Posterior cingulate gyrus (tissue), 11 donors: ENCODE measurements at regions not wholly inside any gene's neighbourhood (a gene's known extent, or its start where the extent isn't known, plus 50 kb on each side); places are given as distances from the start of the nearest gene placed in this dataset.
A peak's percentile ranks its signal among the peaks of the same experiment; 100 is the strongest.
"Not testable (repeated sequence)": the region's sequence is repeated elsewhere in the genome, so short reads cannot be mapped to it uniquely, and the experiment has no call there.

ENCODE experiments used
- DNase-seq, 10 donors: peaks; one replicate each; pipeline versions ENCODE4 v3.0.0 to v3.0.0-alpha.2; 2020 to 2021; ENCODE audit warnings: mixed read lengths in 3 of 10
- intact Hi-C: fragments of 100-400 bp; cut with DNase I; formaldehyde crosslinking; loops from one replicate; pipeline ENCODE4 v1.15.1; 2023

DNA sequence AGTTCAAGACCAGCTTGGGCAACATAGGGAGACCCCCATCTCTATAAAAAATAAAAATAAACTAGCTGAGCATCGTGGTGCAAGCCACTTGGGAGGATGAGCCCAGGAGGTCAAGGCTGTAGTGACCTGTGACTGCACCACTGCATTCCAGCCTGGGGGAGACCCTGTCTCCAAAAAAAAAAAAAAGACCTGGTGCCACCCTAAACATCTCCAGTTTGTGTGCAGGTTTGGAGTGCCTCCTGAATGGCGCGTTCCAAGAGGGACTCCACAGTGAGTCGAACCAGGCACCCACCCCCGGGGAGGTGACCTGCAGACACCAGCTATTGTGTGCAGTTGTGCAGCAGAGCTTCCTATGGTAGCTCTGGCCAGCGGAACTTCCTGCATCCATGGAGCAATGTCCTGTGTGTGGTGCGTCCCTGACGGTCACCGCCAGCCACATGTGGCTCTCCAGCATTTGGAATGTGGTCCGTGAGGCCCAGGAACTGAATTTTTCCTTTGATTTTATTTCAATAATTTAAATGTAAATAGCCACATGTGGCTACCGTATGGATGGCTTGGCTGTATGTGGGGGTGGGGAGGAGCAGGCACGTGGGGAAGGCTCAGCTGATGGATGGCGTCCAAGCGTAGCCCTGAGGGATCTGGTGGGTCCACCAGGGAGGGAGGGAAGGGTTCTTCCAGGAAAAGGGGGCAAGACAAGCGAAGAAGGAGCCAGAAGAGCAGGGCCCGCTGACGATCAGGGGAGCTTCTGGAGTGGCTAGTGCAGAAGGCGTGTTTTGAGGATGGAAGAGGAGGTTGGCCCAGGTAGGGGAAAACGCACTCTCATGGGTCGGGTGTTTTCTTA is 107.1 kb upstream of the GSE1 start:
- DNase-seq: no peak
- intact Hi-C loops: no loop called here

DNA sequence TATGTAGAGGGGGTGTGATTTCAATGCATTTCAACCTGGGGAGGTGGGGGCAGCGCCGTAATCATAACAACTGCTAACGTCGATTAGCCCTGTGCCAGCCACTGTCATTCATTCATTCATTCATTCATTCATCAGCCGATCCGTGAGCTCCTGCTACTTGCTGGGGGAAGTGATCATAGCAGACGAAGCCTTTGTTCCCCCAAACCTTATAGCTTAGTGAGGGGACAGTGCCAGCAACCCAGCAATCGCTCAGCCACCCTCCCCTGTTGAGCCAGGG is 106.5 kb upstream of the GSE1 start:
- intact Hi-C loops: no loop called here

DNA sequence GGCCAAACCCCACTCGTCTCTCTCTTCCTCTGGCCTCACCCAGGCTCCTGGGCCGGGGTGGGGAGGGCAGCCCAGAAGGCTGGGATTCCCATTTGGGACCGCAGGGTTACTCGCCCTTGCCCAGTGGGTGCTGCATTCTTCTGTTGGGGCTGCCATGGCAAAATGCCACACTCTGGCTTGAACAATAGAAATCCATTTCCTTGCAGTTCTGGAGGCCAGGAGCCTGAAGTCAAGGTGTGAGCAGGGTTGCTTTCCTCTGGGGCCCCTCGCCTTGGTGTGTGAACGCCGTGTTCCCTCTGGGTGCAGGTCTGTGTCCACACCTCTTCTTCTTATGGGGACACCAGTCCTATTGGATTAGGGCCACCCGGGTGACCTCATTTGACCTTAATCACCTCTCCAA is 105.8 kb upstream of the GSE1 start:
- intact Hi-C loops: no loop called here
- DNase-seq: no peak

More for the DNA sequence above, 106.5 kb upstream of the GSE1 start:
- no peak for DNase-seq

DNA sequence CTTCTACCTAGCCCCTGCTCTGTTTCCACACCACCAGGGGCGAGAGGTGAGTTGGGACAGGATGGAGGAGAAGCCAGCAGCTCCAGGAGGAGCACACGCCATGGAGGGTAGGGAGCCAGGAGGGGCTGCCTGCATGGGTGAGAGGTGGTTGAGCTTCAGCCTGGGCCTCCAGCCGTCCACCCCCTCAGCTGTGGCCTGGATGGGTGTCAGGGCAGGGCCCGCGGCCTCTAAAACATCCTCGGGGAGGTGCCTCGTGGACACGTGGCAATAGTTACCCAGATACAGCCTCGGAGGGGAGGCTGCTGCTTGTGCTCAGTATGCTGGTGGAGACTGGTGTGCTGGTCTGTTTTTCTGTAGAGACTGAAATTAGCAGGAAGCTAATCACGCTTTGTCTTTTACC is 104.7 kb upstream of the GSE1 start:
- intact Hi-C loops: no loop called here
- no peak for DNase-seq

DNA sequence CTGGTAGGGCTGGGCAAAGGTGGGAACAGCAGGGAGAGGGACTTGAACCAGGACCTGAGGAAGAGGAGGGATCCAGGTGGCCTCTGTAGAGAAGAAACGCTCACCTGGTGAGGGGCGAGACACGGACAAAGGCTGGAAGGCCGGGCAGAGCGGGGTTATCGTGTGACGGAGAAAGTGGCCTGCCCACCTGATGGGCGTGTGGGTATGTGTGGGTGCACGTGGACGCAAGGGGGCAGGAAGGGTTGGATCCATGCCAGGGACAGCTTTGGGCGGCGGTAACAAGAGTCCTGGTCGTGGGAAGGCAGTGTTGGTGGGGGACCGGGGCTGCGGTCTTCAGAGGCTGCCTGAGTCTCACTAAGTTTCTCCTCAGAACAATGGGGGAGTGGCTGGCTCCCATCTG is 104.1 kb upstream of the GSE1 start:
- no peak for DNase-seq
- intact Hi-C loops: no loop called here

DNA sequence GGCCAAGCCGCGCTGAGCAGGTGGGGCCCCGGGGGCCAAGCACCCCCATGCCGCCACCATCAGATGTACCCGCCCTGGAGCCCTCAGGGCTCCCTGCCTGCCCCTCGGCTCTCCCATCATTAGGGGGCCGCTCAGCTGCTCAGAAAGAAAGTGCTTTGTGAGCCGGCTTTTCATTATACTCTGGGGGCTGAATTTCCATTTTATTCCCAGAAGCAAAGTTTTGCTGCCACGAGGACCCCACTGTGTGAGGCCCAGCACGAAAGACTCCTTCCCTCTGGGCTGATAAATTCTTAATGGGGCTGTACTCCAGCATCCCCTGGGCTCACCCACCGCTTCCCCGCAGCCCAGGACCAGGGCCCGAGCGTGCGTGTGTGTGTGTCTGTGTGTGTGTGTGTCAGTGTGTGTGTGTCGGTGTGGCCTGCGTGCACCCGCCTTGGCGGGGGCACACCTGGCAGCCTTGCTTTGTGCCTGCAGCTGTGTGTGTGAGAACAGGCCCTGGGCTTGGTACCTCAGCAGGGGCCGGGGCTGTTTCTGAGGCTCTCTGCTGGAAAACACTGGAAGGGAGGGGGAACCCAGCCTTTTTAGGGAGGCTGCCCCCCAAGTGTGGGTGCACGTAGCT is 103.0 kb upstream of the GSE1 start:
- intact Hi-C loops: no loop called here
- no peak for DNase-seq

DNA sequence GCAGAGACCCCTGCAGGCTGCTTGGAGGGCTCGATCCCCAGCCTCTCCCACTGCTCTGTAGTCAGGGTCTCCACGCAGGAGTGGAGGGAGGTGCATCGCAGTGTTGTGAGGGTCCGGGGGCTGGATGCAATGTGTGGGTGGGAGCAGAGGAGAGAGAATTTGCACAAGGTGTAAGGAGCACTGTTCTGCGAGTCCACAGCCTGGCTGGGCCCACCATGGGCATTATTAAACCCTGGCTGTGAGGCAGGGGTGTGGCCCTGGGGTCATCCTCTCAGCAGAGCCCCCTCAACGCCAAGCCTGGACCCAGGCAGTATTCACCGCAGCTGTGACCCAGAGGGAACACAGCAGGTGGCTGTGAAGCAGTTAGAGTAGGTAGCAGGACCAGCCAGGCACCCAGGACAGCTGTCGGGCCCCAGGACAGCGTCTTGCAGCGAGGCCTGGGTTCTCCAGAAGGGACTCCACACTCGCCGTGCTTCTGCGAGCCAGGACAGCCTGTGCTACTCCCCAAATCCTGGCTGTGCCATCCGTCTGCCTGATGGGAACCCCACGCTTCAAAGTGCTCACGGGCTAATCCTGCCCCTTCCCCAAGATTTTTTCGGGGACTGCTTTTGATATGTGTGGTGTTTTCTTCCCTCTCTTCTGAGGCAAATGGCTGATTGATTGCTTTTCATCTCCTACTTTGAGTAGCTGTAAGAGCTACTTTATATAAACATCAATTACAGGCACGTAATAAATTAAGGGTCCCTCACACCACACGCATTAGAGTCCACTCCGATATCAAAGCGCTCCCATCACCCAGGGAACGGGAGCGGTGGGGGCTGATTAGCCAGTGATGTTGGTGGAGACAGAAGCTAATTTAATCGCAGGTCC is 100.9 kb upstream of the GSE1 start:
- intact Hi-C loops: no loop called here
- DNase-seq: no peak

DNA sequence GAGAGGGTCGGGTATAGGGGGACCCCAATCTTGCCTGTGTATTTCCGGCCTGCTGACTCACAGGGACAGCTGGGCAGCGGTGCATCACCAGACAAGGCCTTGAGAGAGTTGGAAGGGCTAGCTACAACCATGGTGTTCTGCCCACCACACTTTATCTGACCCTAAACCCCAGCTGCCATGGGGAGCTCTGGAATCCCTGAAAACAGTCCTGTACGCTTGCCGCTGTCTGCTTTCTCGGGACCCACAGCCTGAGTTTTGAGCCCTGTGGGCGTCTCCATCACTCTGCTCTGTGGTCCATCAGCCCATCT is 100.4 kb upstream of the GSE1 start:
- intact Hi-C loops: no loop called here
- DNase-seq: no peak

DNA sequence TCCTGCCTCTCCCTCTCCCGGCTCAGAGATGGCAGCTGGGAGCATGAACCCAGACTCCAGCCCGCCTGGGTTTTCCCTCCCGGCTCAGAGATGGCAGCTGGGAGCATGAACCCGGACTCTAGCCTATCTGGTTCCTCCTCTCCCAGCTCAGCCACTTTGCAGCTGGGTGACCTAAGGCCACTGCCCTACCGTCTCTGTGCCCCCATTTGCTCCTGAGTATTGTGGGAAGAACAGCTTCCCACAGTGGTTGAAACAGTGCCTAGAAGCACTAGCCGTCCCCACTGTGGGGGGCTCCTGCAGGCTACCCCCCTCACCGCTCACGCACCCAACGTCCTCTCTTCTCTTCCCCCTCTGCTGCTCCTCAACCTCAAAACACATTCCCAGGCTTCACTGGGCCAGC is 99.9 kb upstream of the GSE1 start:
- DNase-seq: no peak
- intact Hi-C loops: no loop called here

DNA sequence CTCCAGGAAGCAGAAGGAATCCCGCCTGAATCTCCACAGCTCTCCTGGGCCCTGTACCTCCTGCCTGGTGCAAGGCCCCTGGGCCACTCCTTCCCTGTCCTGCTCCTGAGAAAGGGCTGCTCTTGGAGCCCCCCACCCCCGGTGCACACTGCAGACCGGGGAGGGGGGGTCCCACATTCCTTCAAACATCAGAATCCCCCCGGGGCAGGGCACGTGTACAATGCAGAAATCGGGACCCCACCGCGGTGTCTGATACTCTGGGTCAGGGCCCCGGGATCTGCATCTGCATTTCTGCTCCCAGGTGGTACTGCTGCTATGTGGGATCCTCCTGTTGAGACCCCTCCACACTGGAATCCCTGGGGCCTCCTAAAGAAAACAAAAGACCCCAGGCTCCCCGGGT is 99.5 kb upstream of the GSE1 start:
- DNase-seq: no peak
- intact Hi-C loops: no loop called here

DNA sequence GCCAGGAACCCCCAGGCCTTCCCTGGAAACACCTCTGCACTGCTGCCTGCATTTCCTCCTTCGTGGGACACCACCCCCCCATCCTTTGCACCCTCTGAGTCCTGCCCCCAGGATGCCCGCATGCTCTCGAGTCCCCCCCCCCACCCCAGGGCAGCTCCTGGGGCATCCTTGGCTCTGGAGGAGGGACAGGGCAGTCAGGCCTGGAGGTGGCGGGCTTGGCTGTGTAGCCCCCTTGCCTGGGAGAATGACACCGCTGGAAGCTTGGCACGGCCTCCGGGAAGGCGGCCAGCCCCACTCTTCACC is 98.9 kb upstream of the GSE1 start:
- intact Hi-C loops: no loop called here
- peak in 6 of 10 donors; percentile 27 to 91 (median 56) for DNase-seq

DNA sequence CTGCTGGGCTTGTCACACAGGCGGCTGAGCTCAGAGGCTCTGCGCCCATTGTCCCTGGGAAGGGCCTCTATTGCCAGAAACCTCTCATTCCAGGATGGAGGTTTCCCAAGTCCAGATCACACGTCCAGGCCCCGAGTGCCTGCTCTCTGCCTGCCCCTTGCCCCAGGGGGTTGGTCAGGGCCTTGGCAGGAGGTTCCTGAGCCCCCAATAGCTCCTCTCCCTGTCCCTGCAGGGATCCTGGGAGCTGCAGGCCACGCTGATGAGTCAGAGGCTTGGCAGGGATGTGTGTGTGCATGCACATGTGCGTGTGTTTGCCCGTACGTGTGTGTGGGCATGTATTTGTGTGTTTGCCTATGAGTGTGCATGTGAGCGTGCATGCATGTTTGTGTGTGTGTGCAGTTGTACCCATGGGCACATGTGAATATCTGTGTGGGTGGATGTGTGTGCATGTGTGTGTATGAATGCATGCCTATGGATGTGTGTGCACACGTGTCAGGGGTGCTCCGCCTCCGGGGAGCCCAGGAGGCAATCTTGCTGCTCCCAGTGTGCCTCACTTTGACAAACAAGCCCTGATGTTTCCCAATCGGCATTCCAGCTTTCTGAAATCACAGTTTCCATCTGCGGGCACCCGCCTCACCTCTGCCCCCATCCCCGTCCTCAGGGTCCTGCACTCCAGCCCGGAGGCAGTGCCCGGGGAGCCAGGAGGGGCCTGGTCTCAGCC is 98.4 kb upstream of the GSE1 start:
- intact Hi-C loops: no loop called here
- peak; percentile 29 to 93 (median 50) for DNase-seq

DNA sequence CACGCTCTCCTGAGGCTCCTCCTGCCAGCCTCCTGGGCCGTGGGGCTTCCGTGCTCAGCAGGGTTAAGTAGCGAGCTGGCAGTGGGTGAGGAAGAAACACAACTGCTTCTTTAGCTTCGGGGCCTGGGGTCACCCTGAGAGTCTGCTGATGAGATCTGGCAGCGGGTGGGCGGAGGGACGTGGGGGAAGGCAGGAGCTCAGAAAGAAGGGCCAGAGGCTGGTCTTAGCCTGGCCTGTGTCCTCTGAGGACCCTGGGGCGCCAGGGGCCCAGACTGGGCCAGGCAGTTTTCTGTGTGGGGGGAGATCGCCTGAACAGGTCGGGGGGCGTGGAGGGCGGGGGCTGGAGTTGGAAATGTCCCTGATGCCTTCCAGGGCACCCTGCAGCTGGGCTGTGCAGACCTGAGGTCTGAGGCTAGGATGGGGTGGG is 97.8 kb upstream of the GSE1 start:
- intact Hi-C loops: no loop called here

DNA sequence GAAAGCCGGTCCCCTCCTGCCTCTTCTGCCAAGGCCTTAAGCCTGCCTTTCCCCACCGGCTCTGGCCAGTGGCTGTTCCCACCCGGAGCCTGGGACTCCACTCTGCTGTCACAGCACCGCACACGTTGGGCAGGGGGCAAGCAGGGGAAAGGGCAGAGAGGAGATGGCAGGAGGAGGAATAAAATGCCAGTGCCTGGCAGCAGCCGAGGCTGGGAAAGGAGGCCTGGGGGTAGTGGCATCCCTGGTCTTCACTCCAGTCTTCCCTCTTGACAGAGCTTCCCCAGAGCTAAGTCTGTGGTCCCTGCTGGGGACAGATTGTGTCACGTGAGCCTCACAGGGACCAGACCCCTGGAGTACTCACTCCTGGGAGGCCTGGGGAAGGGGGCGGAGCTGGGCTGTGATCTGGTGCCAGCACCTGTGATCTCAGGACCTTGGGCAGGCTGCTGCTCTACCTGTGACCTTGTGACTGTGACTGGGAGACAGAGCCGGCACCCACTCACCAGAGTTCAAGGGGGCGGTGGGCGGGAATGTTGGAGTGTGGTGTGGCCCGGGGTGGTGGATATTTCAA is 97.2 kb upstream of the GSE1 start:
- intact Hi-C loops: no loop called here

More for the DNA sequence above, 97.8 kb upstream of the GSE1 start:
- no peak for DNase-seq

DNA sequence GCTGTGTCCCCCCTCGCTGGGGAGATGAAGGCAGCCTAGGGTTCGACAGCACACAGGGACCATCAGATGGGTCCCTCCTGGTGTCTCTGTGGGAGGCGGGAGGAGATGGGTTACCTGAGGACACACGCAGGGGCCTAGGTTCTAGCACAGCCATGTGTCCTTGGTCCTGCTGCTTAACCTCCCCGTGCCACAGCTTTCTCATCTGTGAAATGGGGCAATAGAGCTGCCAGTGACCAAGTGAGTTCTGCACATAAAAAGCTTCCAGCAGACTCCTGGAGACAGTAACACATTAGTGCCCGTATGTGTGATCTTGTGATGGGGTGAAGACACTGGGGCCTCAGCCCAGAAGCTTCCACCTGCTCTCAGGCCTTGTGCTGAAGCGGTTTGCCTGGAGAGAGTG is 96.0 kb upstream of the GSE1 start:
- no peak for DNase-seq
- intact Hi-C loops: no loop called here

More for the DNA sequence above, 97.2 kb upstream of the GSE1 start:
- DNase-seq: no peak

DNA sequence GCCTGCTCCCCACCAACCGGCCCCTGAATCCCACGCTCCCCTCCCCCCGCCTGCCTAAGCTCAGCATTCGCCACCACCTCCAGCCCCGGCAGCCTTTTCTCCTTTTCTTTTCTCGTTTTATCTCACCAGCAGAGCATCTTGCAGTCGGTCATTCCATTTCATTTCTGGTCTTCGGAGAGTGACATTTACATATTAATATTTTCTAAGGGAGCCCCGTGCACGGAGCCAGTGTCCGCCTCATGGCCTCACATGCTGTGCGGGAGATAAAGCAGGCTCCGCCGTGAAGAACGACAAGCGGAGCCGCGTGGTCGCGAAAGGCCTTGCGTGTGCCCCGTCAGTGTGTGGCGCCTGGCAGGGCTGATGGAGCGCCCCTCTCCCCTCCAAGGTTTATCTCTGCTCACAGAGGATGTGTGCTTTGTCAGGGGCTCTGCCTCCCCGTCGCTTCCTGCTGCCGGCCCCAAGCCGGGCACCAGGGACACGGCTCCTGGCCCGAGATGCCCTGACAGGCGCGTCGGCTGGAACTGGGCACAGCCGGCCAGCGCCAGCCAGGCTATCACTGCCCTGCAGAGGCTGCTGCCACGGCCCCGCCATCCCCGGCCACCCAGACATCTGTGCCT is 95.5 kb upstream of the GSE1 start:
- no peak for DNase-seq
- intact Hi-C loops: no loop called here

DNA sequence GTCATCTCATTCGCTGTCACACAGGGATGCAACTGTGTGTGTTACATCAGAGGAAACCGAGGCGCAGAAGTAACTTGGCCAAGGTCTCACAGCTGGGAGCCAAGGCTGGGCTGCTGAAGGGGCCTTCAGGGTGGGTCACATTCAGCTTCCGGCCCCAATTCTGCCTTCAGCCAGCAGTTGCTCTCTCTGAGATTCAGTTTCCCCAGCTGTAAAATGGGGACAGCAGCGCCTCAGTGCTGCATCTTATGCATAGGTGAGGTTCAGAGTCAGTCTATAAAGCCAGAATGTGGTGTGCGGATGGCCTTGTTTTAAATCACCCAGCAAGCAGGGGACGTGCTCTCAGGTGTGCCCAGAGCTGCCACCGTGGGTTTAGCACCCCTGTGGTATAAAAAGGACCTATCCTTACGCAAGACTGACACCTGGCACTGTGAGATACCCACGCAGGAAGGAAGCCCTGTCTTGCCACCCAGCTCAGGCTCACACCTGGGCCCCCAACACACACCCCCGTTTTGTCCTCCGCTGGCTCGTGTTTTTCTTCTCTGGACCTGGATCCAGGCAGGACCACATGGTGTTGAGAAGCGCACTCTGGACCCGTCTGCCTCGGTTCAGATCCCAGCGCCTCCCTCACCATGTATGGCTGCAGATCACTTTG is 94.6 kb upstream of the GSE1 start:
- intact Hi-C loops: no loop called here
- DNase-seq: no peak

DNA sequence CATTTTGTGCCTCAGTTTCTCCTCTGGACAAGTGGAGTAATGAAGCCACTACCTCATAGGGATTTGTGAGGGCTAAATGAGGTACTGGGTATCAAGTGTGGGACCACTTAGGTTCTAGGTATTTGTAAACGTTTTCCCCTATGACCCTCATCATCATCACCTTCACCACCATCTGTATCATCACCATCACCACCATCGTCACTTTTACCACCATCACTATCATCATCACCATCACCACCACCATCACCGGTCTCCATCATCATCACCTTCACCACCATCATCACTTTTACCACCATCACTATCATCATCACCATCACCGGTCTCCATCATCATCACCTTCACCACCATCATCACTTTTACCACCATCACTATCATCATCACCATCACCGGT is 94.1 kb upstream of the GSE1 start:
- DNase-seq, intact Hi-C loops: not testable (repeated sequence)

DNA sequence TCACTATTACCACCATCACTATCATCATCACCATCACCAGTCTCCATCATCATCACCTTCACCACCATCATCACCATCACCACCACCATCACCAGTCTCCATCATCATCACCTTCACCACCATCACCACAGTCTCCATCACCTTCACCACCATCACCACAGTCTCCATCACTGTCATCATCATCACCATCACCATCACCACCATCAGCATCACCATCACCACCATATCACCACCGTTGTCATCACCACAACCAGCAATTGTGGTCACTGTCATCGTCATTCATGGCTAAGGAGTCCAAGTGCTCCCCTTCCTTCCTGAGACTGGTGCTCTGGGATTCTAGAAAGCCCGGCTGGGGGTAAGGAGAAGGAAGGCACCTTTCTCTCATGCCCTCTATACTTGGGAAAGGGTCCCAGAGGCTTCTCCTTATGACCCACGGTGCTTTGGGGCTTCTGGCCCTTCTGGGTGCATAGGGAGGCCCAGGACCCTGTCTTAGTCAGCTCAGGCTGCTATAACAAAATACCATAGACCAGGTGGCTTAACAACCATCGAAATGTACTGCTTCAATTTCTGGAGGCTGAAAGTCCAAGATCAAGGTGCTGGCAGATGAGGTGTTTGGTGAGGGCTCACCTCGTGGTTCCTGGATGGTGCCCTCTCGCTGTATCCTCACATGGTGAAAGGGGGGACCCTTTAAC is 93.4 kb upstream of the GSE1 start:
- DNase-seq: no peak
- intact Hi-C loops: no loop called here
